ENCODE measurements at regions not wholly inside any gene's neighbourhood (a gene's known extent, or its start where the extent isn't known, plus 50 kb on each side); places are given as distances from the start of the nearest gene placed in this dataset.

GRCh38 chr13:76783798-76784197 lies 102.4 kb downstream of the KCTD12 start:
- TF ChIP-seq CTCF (IDR thresholded peaks at IDR 0.05) (no peak), REST (IDR thresholded peaks at IDR 0.05; ENCODE audit: insufficient read depth in 1 of 2, low read depth in 2 of 2, low read length in 1 of 2) (no peak)

Measured in Panc1 (cell line).